Loucy (cell line): ENCODE measurements at regions not wholly inside any gene's neighbourhood (a gene's known extent, or its start where the extent isn't known, plus 50 kb on each side); places are given as distances from the start of the nearest gene placed in this dataset.

Experiments
- EZH2phosphoT487 ChIP-seq: fragments of 200-600 bp; IDR thresholded peaks from 2 replicates; pipeline ENCODE4 v1.6.1; 2018; ENCODE audit warnings: antibody characterized with exemption, mild to moderate bottlenecking, moderate library complexity, borderline replicate concordance
- TF ChIP-seq, protein P1 (sequence below): fragments of 200-600 bp; sonication (generic); conservative IDR thresholded peaks from 2 replicates; pipeline ENCODE4 v1.5.1; 2014; ENCODE audit warnings: mild to moderate bottlenecking, antibody characterized with exemption, low read length

DNA sequence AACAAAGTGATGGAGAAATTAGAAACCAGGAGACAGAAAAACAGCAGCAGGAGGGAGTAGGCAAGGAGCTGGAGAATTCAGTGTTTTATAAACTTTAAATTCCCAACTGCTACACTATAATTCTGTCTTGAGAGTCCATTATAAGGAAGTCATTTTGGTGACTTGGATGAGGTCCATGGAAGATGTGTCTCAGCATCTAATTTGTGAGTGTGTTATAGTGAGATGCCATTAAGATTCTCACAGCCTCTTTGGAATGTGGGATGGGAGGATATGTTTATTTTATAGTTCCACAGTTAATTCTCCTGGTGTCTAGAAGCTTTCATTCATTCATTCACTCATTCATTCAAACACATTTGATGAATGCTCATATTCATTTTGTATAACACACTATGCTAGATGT lies 206.0 kb upstream of the MYOCD start:
- TF ChIP-seq, protein P1, sequence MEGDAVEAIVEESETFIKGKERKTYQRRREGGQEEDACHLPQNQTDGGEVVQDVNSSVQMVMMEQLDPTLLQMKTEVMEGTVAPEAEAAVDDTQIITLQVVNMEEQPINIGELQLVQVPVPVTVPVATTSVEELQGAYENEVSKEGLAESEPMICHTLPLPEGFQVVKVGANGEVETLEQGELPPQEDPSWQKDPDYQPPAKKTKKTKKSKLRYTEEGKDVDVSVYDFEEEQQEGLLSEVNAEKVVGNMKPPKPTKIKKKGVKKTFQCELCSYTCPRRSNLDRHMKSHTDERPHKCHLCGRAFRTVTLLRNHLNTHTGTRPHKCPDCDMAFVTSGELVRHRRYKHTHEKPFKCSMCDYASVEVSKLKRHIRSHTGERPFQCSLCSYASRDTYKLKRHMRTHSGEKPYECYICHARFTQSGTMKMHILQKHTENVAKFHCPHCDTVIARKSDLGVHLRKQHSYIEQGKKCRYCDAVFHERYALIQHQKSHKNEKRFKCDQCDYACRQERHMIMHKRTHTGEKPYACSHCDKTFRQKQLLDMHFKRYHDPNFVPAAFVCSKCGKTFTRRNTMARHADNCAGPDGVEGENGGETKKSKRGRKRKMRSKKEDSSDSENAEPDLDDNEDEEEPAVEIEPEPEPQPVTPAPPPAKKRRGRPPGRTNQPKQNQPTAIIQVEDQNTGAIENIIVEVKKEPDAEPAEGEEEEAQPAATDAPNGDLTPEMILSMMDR = no peak
- no peak for TF ChIP-seq EZH2phosphoT487
